MCF 10A (cell line): ENCODE measurements at regions not wholly inside any gene's neighbourhood (a gene's known extent, or its start where the extent isn't known, plus 50 kb on each side); places are given as distances from the start of the nearest gene placed in this dataset.
A peak's percentile ranks its signal among the peaks of the same experiment; 100 is the strongest.

Experiments
- BruUV-seq: library from RNA; stranded (reverse); fragments of 400-500 nt; replicated peaks from 2 replicates; lab custom pipeline; 2021; lab: Mats Ljungman, UMichigan
- CTCF ChIA-PET: fragments of 300-600 bp; sonication (Branson Sonifier 250); formaldehyde crosslinking; extraction: SDS; loops from one replicate; lab custom pipeline; 2021; ENCODE audit warnings: antibody characterized with exemption, inconsistent platforms; lab: Yijun Ruan, JAX
- POLR2A ChIA-PET: fragments of 300-600, 350-650 bp; sonication (Branson Sonifier 250); formaldehyde crosslinking; extraction: SDS; loops from one replicate; lab custom pipeline; 2020; ENCODE audit warnings: antibody characterized with exemption, inconsistent platforms; lab: Yijun Ruan, JAX
- DNase-seq: peaks from one replicate; pipeline ENCODE4 v3.0.0-alpha.2; 2018; ENCODE audit not compliant: unreplicated experiment
- H3K27ac Mint-ChIP-seq: one replicate; pipeline ENCODE4 v1.8.0; 2022; ENCODE audit warnings: mild to moderate bottlenecking, low read depth, mixed read lengths; ENCODE audit not compliant: unreplicated experiment
- H3K27me3 Mint-ChIP-seq: one replicate; pipeline ENCODE4 v1.8.0; 2022; ENCODE audit warnings: mixed read lengths; ENCODE audit not compliant: insufficient read depth, unreplicated experiment
- H3K36me3 Mint-ChIP-seq: one replicate; pipeline ENCODE4 v1.8.0; 2022; ENCODE audit warnings: mild to moderate bottlenecking, moderate library complexity, mixed read lengths; ENCODE audit not compliant: insufficient read depth, unreplicated experiment
- H3K4me1 Mint-ChIP-seq: one replicate; pipeline ENCODE4 v1.8.0; 2022; ENCODE audit warnings: mixed read lengths; ENCODE audit not compliant: insufficient read depth, unreplicated experiment
- H3K4me3 Mint-ChIP-seq: one replicate; pipeline ENCODE4 v1.8.0; 2022; ENCODE audit warnings: mild to moderate bottlenecking, moderate library complexity, mixed read lengths; ENCODE audit not compliant: unreplicated experiment
- H3K9me3 Mint-ChIP-seq: one replicate; pipeline ENCODE4 v1.8.0; 2022; ENCODE audit warnings: mixed read lengths; ENCODE audit not compliant: unreplicated experiment
- intact Hi-C: fragments of 100-400 bp; cut with micrococcal nuclease; formaldehyde crosslinking; loops from 2 replicates; pipeline ENCODE4 v1.14.1; 2022
- TF ChIP-seq, protein P1 (sequence below): fragments of 200-600 bp; IDR thresholded peaks from one replicate; pipeline ENCODE4 v1.8.0; 2022; ENCODE audit warnings: antibody characterized with exemption, mild to moderate bottlenecking; ENCODE audit not compliant: unreplicated experiment

DNA sequence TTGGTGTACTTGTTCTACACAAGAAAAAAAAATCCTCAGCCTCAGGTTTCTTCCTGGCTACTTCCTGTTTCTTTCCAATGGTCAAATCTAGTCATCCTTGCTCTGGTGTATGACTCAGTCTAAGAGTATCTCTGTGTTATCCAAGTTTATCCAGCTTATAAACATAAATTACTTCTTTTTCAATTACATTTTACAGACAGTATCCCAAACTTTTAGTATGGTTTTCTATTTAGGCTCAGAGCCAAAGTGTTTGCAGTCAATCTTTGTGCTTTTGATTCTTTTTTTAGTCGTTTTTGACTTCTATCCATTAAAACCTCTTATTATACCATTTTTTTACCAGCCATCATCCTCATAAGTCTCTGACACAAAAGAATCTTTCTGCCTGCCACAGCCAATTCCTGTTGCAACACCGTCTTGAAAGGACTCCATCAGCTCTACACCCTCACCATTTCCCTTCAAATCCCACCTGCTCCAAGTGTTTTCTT lies 294.6 kb downstream of the PTEN start:
- Mint-ChIP-seq H3K4me1 (peaks cover 38% of the 10 kb centered on the region), H3K27me3 (no peaks in the 10 kb centered on the region), H3K4me3 (no peak overlapping the region), H3K9me3 (no peaks in the 10 kb centered on the region), H3K27ac (peak overlapping the region; percentile 94), H3K36me3 (no peaks in the 10 kb centered on the region)
- TF ChIP-seq, protein P1, sequence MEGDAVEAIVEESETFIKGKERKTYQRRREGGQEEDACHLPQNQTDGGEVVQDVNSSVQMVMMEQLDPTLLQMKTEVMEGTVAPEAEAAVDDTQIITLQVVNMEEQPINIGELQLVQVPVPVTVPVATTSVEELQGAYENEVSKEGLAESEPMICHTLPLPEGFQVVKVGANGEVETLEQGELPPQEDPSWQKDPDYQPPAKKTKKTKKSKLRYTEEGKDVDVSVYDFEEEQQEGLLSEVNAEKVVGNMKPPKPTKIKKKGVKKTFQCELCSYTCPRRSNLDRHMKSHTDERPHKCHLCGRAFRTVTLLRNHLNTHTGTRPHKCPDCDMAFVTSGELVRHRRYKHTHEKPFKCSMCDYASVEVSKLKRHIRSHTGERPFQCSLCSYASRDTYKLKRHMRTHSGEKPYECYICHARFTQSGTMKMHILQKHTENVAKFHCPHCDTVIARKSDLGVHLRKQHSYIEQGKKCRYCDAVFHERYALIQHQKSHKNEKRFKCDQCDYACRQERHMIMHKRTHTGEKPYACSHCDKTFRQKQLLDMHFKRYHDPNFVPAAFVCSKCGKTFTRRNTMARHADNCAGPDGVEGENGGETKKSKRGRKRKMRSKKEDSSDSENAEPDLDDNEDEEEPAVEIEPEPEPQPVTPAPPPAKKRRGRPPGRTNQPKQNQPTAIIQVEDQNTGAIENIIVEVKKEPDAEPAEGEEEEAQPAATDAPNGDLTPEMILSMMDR, result no peak
- intact Hi-C loops, result loop anchor here (10.0 kb wide), 1 partner anchor 397 kb away; no protein-coding TSS in a partner anchor
- ChIA-PET POLR2A (interaction anchor here (0.9 to 1.6 kb wide), 2 partner anchors 52 to 1400 kb away, joined by 3 to 5 read pairs; no protein-coding TSS in a partner anchor), CTCF (interaction anchor here (0.7 kb wide), 1 partner anchor 185 kb away, joined by 3 read pairs; no protein-coding TSS in a partner anchor)
- BruUV-seq, result no TSS peak
- DNase-seq, result peak; percentile 72

DNA sequence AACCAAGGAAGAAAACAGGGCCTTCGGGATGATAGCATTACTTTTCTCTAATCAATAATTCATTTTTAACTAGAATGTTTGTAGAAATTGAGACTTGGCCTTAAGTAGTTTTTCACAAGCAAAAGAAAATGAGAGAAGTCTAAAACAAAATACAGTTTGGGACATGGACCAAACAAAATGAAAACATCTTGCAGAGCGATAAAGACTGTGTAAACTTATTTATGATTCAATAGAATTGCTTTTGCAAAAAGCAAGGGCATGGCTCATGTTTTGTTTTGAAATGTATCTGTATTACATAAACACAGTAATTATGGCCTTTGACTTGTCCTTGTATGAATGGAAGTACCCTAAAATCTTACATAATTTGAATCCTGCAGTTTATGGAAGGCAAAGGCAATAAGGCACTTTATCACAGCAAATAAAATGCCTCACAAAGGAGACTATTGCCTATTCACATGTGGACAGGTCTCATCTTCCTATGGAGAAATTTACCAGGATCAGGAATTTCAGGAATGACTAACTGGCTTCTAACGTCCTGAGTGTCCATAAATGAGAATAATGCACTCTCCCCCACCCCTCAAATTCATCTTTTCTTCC lies 295.2 kb downstream of the PTEN start:
- TF ChIP-seq, protein P1, result no peak
- DNase-seq, result no peak
- POLR2A ChIA-PET, result interaction anchor here (0.6 to 1.6 kb wide), 3 partner anchors 51 to 1401 kb away, joined by 3 to 5 read pairs (median 3); no protein-coding TSS in a partner anchor
- Mint-ChIP-seq H3K4me1 (peaks cover 34% of the 10 kb centered on the region), H3K4me3 (no peak overlapping the region), H3K36me3 (no peaks in the 10 kb centered on the region), H3K27me3 (no peaks in the 10 kb centered on the region), H3K27ac (peak overlapping the region; percentile 94), H3K9me3 (no peaks in the 10 kb centered on the region)
- intact Hi-C loops, result loop anchor here (10.0 kb wide), 1 partner anchor 396 kb away; no protein-coding TSS in a partner anchor
- CTCF ChIA-PET, result no interaction called here
- BruUV-seq, result no TSS peak

- intact Hi-C loops, result loop anchor here (10.0 kb wide), 1 partner anchor 396 kb away; no protein-coding TSS in a partner anchor
- CTCF ChIA-PET, result no interaction called here
- no TSS peak for BruUV-seq
- Mint-ChIP-seq H3K9me3 (no peaks in the 10 kb centered on the region), H3K36me3 (no peaks in the 10 kb centered on the region), H3K4me3 (no peak overlapping the region), H3K27ac (peak overlapping the region; percentile 94), H3K27me3 (no peaks in the 10 kb centered on the region), H3K4me1 (peaks cover 32% of the 10 kb centered on the region)
- DNase-seq, result no peak
- TF ChIP-seq, protein P1, result no peak
- POLR2A ChIA-PET, result interaction anchor here (0.6 to 1.6 kb wide), 2 partner anchors 50 to 123 kb away, joined by 3 to 5 read pairs; no protein-coding TSS in a partner anchor
Observed at GRCh38 chr10:88159127-88159829, 295.9 kb downstream of the PTEN start.

GRCh38 chr10:88161070-88161469 lies 297.6 kb downstream of the PTEN start:
- DNase-seq, result no peak
- Mint-ChIP-seq H3K27ac (no peak overlapping the region), H3K4me1 (peaks cover 21% of the 10 kb centered on the region), H3K27me3 (no peaks in the 10 kb centered on the region), H3K4me3 (no peak overlapping the region), H3K36me3 (no peaks in the 10 kb centered on the region), H3K9me3 (no peaks in the 10 kb centered on the region)
- ChIA-PET POLR2A (no interaction called here), CTCF (no interaction called here)
- intact Hi-C loops, result no loop called here
- TF ChIP-seq, protein P1, result no peak
- BruUV-seq, result no TSS peak
